ENCODE measurements at regions not wholly inside any gene's neighbourhood (a gene's known extent, or its start where the extent isn't known, plus 50 kb on each side); places are given as distances from the start of the nearest gene placed in this dataset.

DNA sequence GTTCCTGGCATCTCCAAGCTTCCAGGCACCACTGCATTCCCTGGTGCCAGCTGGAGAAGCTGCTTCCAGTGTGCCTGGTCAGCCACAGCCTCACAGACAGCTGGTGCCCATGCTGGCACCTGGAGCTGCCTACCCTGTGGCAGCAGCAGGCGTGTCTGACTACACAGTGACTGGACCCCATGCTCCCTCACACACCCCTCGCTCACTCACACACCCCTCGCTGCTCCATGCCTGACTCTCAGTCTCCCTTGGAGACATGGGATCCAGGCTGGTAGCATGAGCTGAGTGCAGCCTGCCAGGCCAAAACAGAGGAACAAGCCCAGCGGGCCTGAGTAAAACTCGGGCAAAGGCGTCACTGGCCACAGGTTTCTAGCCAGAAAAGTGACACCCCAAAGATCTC, 59.1 kb upstream of the SMIM36 start:
- Histone ChIP-seq H3K4me3 (no peak overlapping the region), H3K4me1 (no peaks in the 10 kb centered on the region), H3K27me3 (no peaks in the 10 kb centered on the region), H3K36me3 (no peaks in the 10 kb centered on the region), H3K9me3 (no peaks in the 10 kb centered on the region), H3K27ac (no peak overlapping the region)
- no peak for DNase-seq
- intact Hi-C loops (cut with DNase I; ENCODE audit: low total_unique reads), result no loop called here
- TF ChIP-seq, protein P1, sequence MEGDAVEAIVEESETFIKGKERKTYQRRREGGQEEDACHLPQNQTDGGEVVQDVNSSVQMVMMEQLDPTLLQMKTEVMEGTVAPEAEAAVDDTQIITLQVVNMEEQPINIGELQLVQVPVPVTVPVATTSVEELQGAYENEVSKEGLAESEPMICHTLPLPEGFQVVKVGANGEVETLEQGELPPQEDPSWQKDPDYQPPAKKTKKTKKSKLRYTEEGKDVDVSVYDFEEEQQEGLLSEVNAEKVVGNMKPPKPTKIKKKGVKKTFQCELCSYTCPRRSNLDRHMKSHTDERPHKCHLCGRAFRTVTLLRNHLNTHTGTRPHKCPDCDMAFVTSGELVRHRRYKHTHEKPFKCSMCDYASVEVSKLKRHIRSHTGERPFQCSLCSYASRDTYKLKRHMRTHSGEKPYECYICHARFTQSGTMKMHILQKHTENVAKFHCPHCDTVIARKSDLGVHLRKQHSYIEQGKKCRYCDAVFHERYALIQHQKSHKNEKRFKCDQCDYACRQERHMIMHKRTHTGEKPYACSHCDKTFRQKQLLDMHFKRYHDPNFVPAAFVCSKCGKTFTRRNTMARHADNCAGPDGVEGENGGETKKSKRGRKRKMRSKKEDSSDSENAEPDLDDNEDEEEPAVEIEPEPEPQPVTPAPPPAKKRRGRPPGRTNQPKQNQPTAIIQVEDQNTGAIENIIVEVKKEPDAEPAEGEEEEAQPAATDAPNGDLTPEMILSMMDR (IDR thresholded peaks at IDR 0.05), result no peak

DNA sequence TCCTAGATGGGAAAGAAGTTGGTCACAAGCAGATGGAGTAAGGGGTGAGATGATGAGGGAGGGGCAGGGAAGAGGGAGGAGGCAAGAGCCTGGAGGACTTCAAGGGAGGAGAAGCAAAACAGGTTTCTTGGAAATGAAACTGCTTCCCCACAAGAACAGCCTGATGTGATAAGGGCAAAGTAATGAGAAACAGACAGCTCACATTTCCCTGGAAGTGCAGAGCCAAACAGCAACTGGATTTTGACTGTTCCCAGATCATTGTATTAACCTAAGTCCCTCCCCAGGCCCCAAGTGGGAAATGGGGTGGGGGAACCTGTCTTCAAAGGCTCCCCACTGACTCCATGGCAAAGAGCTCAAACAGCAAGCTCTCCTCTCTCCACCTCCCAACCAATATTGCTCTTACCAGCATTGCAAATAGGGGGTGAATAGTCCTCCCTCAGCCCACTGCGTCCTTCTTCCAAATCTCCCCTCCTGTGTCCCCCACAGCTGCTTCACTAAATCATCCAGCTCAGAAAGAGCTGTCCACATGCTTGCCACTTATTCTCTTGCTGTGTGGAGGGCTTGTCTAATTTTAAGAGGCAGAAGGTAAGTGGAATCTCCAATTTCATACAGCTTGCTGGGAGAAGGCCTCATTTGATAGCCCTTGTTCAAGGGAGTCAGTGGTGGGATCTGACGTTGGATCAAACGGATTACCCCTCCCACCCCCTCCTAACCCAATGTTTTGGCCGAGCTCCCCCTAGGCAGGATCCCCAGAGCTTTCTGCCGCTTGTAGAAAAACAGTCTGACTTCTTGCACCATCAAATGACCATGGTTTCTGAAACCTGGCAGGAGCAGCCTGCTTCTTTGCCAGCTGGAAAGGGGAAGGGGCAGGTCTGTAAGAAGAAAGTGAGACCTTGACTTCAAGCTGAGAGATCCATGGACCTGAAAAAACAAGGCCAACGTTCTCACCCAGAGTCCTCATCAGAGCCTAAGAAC, 56.3 kb upstream of the SMIM36 start:
- intact Hi-C loops (cut with DNase I; ENCODE audit: low total_unique reads), result no loop called here
- peak in 1 of 2 donors; percentile 48 for DNase-seq
- no peaks in the 10 kb centered on the region for H3K36me3 ChIP-seq
- H3K27me3 ChIP-seq, result no peaks in the 10 kb centered on the region
- H3K4me1 ChIP-seq, result no peaks in the 10 kb centered on the region
- TF ChIP-seq, protein P1 (IDR thresholded peaks at IDR 0.05), result no peak
- no peak overlapping the region for H3K4me3 ChIP-seq
- H3K27ac ChIP-seq, result no peak overlapping the region
- no peaks in the 10 kb centered on the region for H3K9me3 ChIP-seq

DNA sequence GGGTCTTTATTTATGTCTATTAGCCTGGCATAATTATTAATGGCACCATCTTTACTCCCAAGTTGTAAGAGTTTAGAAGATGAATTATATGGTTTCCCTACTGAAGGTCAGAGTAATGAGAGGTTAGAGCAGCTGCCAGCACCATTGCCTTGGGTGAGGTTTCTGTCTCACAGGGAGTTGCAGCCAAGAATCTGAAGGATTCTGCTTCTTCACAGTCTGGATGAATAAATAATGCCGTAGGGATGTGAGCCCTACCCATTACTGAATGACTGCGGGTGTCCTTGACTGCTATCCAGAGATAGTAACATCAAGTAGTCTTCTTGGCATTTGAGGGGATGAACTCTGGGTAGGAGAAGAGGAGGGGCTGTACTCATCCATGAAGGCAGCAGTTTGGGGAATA, 52.8 kb upstream of the SMIM36 start:
- no peaks in the 10 kb centered on the region for H3K36me3 ChIP-seq
- intact Hi-C loops (cut with DNase I; ENCODE audit: low total_unique reads), result no loop called here
- TF ChIP-seq, protein P1 (IDR thresholded peaks at IDR 0.05), result no peak
- no peaks in the 10 kb centered on the region for H3K9me3 ChIP-seq
- no peak overlapping the region for H3K4me3 ChIP-seq
- no peak for DNase-seq
- H3K4me1 ChIP-seq, result no peaks in the 10 kb centered on the region
- H3K27ac ChIP-seq, result no peak overlapping the region
- H3K27me3 ChIP-seq, result no peaks in the 10 kb centered on the region

DNA sequence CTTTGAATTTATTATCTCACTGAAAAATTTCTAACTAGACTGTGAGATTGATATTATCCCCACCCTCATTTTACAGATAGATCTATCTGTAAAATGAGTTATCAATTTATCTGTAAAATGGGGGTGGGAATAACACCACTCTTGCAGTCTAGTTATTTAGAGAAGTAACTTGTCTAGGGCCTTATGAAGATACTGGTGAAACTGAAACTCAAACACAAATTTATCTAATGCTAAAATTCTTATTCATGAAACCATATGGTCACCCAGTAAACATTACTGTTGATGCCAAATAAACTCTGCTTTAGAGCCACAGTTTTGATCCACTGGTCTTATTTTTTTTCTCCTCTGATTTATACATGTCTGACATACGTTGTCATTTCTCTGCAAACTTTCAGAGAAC, 52.1 kb upstream of the SMIM36 start:
- Histone ChIP-seq H3K36me3 (no peaks in the 10 kb centered on the region), H3K4me3 (no peak overlapping the region), H3K4me1 (no peaks in the 10 kb centered on the region), H3K9me3 (no peaks in the 10 kb centered on the region), H3K27me3 (no peaks in the 10 kb centered on the region), H3K27ac (no peak overlapping the region)
- TF ChIP-seq, protein P1 (IDR thresholded peaks at IDR 0.05), result no peak
- intact Hi-C loops (cut with DNase I; ENCODE audit: low total_unique reads), result no loop called here
- DNase-seq, result no peak

DNA sequence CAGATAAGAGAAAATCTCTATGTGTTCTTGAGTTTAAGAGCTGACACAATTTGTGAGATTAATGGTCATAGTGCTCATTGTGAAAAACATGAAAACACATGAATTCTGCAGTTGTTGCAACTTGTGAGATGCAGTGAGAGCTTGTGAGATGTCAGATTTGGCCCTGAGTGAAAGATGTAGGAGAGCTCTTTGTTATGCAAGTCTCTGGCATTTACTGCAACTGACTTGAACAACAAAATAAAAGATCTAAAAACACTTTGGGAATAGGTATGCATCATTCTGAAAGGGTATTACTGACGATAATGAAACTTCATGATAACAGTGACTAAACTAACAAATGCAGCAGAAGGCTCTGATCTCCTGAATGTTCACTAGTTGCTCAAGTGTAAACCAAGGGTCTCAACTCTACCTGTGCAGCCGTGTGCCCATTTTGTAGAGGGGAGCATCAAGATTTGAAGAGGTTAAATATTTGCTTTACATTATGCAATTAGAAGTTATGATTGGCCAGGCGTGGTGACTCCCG, 50.8 kb upstream of the SMIM36 start:
- H3K36me3 ChIP-seq, result no peaks in the 10 kb centered on the region
- H3K27me3 ChIP-seq, result no peaks in the 10 kb centered on the region
- DNase-seq, result no peak
- no peak overlapping the region for H3K4me3 ChIP-seq
- H3K9me3 ChIP-seq, result no peaks in the 10 kb centered on the region
- H3K4me1 ChIP-seq, result no peaks in the 10 kb centered on the region
- intact Hi-C loops (cut with DNase I; ENCODE audit: low total_unique reads), result no loop called here
- H3K27ac ChIP-seq, result no peak overlapping the region
- TF ChIP-seq, protein P1 (IDR thresholded peaks at IDR 0.05), result no peak
